ENCODE measurements at regions not wholly inside any gene's neighbourhood (a gene's known extent, or its start where the extent isn't known, plus 50 kb on each side); places are given as distances from the start of the nearest gene placed in this dataset.

DNA sequence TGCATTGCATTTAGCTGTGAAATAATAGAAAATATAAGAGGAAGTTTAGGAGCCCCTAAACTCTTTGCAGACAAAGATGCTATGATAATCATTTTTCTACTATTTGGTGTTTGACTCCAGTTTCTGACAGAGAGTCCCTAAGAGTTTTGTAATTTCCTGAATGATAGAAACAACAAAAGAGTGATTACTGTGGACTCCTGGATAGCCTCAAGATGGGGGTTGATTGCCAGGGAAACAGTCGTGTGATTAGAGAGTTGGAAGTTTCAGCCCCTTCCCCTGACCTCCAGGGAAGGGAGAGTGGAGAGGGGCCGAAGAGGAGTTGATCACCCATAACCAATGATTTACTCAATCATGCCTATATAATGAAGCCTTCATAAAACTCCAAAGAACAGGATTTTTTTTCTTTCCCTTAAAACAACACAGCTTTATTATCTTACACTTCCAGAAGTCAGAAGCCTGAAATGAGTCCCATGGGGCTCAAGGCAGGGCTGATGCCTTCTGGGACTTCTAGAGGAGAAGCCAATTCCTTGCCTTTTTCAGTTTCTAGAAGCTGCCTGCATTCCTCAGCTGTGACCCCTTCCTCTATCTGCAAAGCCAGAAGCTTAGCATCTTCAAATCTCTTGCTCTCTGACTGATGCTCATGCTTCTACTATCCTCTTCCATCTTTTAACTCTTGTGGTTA, 292.3 kb upstream of the ZPLD1 start:
- TF ChIP-seq, protein P1, sequence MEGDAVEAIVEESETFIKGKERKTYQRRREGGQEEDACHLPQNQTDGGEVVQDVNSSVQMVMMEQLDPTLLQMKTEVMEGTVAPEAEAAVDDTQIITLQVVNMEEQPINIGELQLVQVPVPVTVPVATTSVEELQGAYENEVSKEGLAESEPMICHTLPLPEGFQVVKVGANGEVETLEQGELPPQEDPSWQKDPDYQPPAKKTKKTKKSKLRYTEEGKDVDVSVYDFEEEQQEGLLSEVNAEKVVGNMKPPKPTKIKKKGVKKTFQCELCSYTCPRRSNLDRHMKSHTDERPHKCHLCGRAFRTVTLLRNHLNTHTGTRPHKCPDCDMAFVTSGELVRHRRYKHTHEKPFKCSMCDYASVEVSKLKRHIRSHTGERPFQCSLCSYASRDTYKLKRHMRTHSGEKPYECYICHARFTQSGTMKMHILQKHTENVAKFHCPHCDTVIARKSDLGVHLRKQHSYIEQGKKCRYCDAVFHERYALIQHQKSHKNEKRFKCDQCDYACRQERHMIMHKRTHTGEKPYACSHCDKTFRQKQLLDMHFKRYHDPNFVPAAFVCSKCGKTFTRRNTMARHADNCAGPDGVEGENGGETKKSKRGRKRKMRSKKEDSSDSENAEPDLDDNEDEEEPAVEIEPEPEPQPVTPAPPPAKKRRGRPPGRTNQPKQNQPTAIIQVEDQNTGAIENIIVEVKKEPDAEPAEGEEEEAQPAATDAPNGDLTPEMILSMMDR (IDR thresholded peaks at IDR 0.05) = no peak
- TF ChIP-seq POLR2A (IDR thresholded peaks at IDR 0.05) = no peak

All from right lobe of liver (tissue), 4 donors.